Hepatocyte (in vitro differentiated cells): ENCODE measurements at regions not wholly inside any gene's neighbourhood (a gene's known extent, or its start where the extent isn't known, plus 50 kb on each side); places are given as distances from the start of the nearest gene placed in this dataset.

ENCODE experiments used
- DNase-seq: peaks from one replicate; pipeline ENCODE4 v3.0.0-alpha.2; 2016; ENCODE audit warnings: low spot score
- H2AFZ ChIP-seq: fragments of 200-600 bp; sonication (generic); 2 replicates; pipeline ENCODE4 v1.6.0; 2016; ENCODE audit warnings: antibody characterized with exemption, mild to moderate bottlenecking
- H3K27ac ChIP-seq: fragments of 200-600 bp; sonication (generic); 2 replicates; pipeline ENCODE4 v1.5.1; 2016; ENCODE audit warnings: mild to moderate bottlenecking
- H3K27me3 ChIP-seq: fragments of 200-600 bp; sonication (generic); 2 replicates; pipeline ENCODE4 v1.6.1; 2016
- H3K36me3 ChIP-seq: fragments of 200-600 bp; sonication (generic); replicated peaks from 2 replicates; pipeline ENCODE4 v1.5.1; 2016; ENCODE audit warnings: low read depth; ENCODE audit not compliant: insufficient read depth
- H3K4me1 ChIP-seq: fragments of 200-600 bp; sonication (generic); 2 replicates; pipeline ENCODE4 v1.5.1; 2016; ENCODE audit warnings: mild to moderate bottlenecking, moderate library complexity; ENCODE audit not compliant: insufficient read depth
- H3K4me2 ChIP-seq: fragments of 200-600 bp; sonication (generic); 2 replicates; pipeline ENCODE4 v1.6.0; 2016
- H3K4me3 ChIP-seq: fragments of 200-600 bp; sonication (generic); 2 replicates; pipeline ENCODE4 v1.5.1; 2016; ENCODE audit warnings: mild to moderate bottlenecking
- H3K79me2 ChIP-seq: fragments of 200-600 bp; sonication (generic); 2 replicates; pipeline ENCODE4 v1.6.0; 2017; ENCODE audit warnings: mild to moderate bottlenecking
- H3K9me2 ChIP-seq: fragments of 200-600 bp; sonication (generic); replicated peaks from 2 replicates; pipeline ENCODE4 v1.6.0; 2017; ENCODE audit warnings: mild to moderate bottlenecking; ENCODE audit not compliant: insufficient read depth
- H3K9me3 ChIP-seq: fragments of 200-600 bp; sonication (generic); 2 replicates; pipeline ENCODE4 v1.5.1; 2016; ENCODE audit warnings: low read depth, mild to moderate bottlenecking
- H4K20me1 ChIP-seq: fragments of 200-600 bp; sonication (generic); 2 replicates; pipeline ENCODE4 v1.6.0; 2016; ENCODE audit warnings: mild to moderate bottlenecking; ENCODE audit not compliant: insufficient read depth, poor library complexity, severe bottlenecking
- CTCF ChIP-seq: fragments of 200-600 bp; sonication (generic); IDR thresholded peaks from 2 replicates; pipeline ENCODE4 v1.5.1; 2016; ENCODE audit warnings: antibody characterized with exemption, mild to moderate bottlenecking; ENCODE audit not compliant: poor library complexity
- EZH2 ChIP-seq: fragments of 200-600 bp; sonication (generic); IDR thresholded peaks from 2 replicates; pipeline ENCODE4 v1.6.1; 2016; ENCODE audit warnings: antibody characterized with exemption, mild to moderate bottlenecking, borderline replicate concordance
- EZH2phosphoT487 ChIP-seq: fragments of 200-600 bp; sonication (generic); IDR thresholded peaks from one replicate; pipeline ENCODE4 v1.6.1; 2018; ENCODE audit warnings: antibody characterized with exemption, mild to moderate bottlenecking, low read depth, moderate library complexity; ENCODE audit not compliant: unreplicated experiment, severe bottlenecking
- WGBS: methylation state at CpG from one replicate; pipeline ENCODE4 v1.1.6; 2016; ENCODE audit warnings: low lambda C conversion rate; ENCODE audit errors: missing lambda C conversion rate; 5-methylcytosine and 5-hydroxymethylcytosine counted together

- DNase-seq: no peak
- Histone ChIP-seq H3K9me2 (no peaks in the 10 kb centered on the region), H3K27ac (no peak overlapping the region), H3K79me2 (no peaks in the 10 kb centered on the region), H2AFZ (no peak overlapping the region), H4K20me1 (no peaks in the 10 kb centered on the region), H3K4me2 (peak overlapping the region; percentile 46), H3K4me1 (no peaks in the 10 kb centered on the region), H3K4me3 (no peak overlapping the region), H3K9me3 (no peaks in the 10 kb centered on the region), H3K36me3 (no peaks in the 10 kb centered on the region), H3K27me3 (no peaks in the 10 kb centered on the region)
- no peak for TF ChIP-seq EZH2
- no peak for TF ChIP-seq EZH2phosphoT487
- TF ChIP-seq CTCF: no peak
- WGBS: 37% methylated on average over 9 of the region's 9 CpGs
Measured at GRCh38 chr3:161576714-161577510, 80.3 kb downstream of the OTOL1 start.

- no peaks in the 10 kb centered on the region for H3K36me3 ChIP-seq
- no peak for DNase-seq
- no peak overlapping the region for H3K27ac ChIP-seq
- H3K27me3 ChIP-seq: no peaks in the 10 kb centered on the region
- TF ChIP-seq EZH2 (no peak), EZH2phosphoT487 (no peak), CTCF (no peak)
- no peaks in the 10 kb centered on the region for H3K79me2 ChIP-seq
- H3K4me1 ChIP-seq: no peaks in the 10 kb centered on the region
- no peaks in the 10 kb centered on the region for H3K9me2 ChIP-seq
- 5% methylated on average over 1 of the region's 1 CpG for WGBS
- no peaks in the 10 kb centered on the region for H4K20me1 ChIP-seq
- no peaks in the 10 kb centered on the region for H3K9me3 ChIP-seq
- no peak overlapping the region for H3K4me3 ChIP-seq
- no peak overlapping the region for H2AFZ ChIP-seq
- no peak overlapping the region for H3K4me2 ChIP-seq
Measured at GRCh38 chr3:161577662-161578061, 81.1 kb downstream of the OTOL1 start.

GRCh38 chr3:161579395-161580126 is 83.0 kb downstream of the OTOL1 start:
- no peaks in the 10 kb centered on the region for H3K36me3 ChIP-seq
- H3K9me2 ChIP-seq: no peaks in the 10 kb centered on the region
- DNase-seq: no peak
- no peaks in the 10 kb centered on the region for H3K4me1 ChIP-seq
- no peak overlapping the region for H3K27ac ChIP-seq
- no peak overlapping the region for H2AFZ ChIP-seq
- H3K79me2 ChIP-seq: no peaks in the 10 kb centered on the region
- H3K4me3 ChIP-seq: no peak overlapping the region
- no peak overlapping the region for H3K4me2 ChIP-seq
- H3K27me3 ChIP-seq: no peaks in the 10 kb centered on the region
- TF ChIP-seq EZH2phosphoT487 (no peak), CTCF (no peak), EZH2 (no peak)
- 87% methylated on average over 9 of the region's 9 CpGs for WGBS
- H3K9me3 ChIP-seq: no peaks in the 10 kb centered on the region
- H4K20me1 ChIP-seq: no peaks in the 10 kb centered on the region
